ENCODE measurements at regions not wholly inside any gene's neighbourhood (a gene's known extent, or its start where the extent isn't known, plus 50 kb on each side); places are given as distances from the start of the nearest gene placed in this dataset.
"Not testable (repeated sequence)": the region's sequence is repeated elsewhere in the genome, so short reads cannot be mapped to it uniquely, and the experiment has no call there.

- no peak for DNase-seq
Measured at GRCh38 chr12:47610686-47611252, 95.1 kb downstream of the RPAP3 start.

GRCh38 chr12:47609806-47610205 lies 96.0 kb downstream of the RPAP3 start:
- DNase-seq, result no peak

DNA sequence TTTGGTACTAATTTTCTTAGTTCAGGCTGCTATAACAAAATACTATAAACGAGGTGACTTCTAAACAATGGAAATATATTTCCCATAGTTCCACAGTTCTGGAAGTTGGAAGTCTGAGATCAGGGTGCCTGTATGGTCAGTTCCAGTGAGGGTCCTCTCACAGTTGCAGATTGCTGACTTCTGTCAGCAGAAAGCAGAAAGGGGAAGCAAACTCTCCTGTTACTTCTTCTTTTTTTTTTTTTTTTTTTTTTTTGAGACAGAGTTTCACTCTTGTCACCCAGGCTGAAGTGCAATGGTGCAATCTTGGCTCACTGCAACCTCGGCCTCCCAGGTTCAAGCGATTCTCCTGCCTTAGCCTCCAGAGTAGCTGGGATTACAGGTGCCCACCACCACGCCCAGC lies 97.2 kb downstream of the RPAP3 start:
- not testable (repeated sequence) for DNase-seq

GRCh38 chr12:47604221-47604873 lies 101.5 kb downstream of the RPAP3 start:
- no peak for DNase-seq

GRCh38 chr12:47602949-47603558 lies 102.8 kb downstream of the RPAP3 start:
- no peak for DNase-seq

GRCh38 chr12:47602325-47602724 lies 103.5 kb downstream of the RPAP3 start:
- no peak for DNase-seq

DNA sequence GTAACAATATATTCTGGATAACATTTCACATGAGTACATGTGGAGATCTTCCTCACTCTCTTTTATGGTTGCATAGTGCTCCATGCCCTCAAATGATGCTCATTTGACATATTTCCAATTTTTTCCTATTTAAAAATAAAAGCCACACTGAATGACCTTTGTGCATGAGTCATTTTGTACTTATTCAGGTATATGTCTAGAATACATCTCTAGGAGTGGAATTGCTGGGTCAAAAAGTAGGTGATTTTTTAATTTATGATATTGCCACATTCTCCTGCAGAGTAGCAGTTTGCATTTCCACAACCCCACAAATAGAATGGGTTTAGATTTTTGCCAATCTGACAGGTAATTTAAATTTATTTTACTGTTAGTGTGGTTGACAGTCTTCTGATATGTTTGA lies 104.8 kb downstream of the RPAP3 start:
- DNase-seq, result no peak

GRCh38 chr12:47591795-47592194 lies 114.0 kb downstream of the RPAP3 start:
- peak in 4 of 14 donors; percentile 6 to 16 (median 7) for DNase-seq

DNA sequence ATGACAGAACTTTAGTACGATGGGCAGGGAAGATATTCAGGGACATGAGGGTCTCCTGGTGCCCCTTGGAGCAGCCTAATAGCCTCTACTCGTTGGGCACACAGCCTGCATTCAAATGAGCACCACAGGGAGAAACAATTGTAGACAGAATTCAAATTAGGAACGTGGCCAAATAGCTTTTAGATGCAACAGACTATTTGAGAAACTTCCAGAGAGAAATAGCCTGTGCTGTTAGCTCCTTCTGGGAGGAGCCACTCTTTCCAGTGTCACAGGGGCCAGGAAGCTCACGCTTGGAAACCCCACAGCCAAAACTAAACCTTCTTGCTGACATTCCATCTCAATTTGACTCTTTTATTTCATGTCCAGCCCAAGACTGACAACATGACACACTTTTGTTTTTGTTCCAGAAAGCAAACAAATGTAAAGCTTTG lies 114.5 kb downstream of the RPAP3 start:
- DNase-seq, result no peak

DNA sequence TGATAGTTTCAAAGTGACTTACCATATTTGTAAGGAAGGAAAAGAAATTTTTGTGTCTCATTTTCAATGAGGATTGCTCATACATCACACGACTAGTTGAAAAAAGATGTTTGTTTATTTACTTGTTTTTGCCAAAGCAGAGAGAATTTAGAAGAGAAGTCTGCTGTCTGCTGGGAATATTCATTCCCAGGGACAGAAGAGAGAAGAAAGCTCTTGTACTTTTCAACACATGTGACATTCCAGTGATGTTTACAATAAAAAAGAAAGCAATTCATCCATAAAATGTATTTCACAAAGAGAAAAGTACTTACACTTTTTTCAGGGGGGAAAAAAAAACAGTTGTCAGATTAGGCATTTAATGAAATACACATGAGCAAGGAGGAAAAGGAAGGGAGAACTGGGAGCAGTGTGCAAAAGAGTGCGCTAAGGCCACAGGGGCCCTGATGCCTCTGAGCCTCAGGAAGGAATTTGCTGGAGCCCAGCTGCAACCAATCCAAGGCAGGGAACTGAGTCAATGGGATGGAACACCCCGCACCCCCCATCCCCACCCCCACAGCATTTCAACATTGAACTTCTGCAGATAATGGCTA lies 115.0 kb downstream of the RPAP3 start:
- DNase-seq, result peak in 1 of 14 donors; percentile 1

- DNase-seq, result no peak
Measured at GRCh38 chr12:47586952-47587669, 118.7 kb downstream of the RPAP3 start.

DNA sequence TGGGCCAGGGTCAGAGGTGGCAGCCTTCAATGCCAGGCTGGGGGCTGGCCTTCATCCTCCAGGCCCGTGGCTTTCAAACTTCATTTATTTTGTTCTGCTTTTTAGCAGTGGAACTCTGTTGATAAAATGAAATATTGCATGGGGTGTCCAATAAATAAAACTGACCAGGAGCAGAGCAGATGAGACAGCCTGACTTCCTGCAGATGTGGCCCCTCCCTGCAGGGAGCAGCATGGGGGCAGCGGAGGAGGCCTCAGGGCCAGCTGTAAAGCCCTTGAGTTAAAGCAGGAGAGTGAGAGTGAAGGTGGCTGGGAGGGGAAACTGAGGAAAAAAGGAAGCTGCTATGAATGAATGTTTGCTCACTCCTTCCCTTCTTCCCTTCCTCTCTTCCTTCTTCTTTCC lies 120.3 kb downstream of the RPAP3 start:
- no peak for DNase-seq

GRCh38 chr12:47578836-47579235 lies 127.0 kb downstream of the RPAP3 start:
- DNase-seq, result no peak

- peak in 1 of 14 donors; percentile 1 for DNase-seq
Measured at GRCh38 chr12:47577206-47577989, 128.4 kb downstream of the RPAP3 start.

- DNase-seq, result peak in 1 of 14 donors; percentile 1
Measured at GRCh38 chr12:47576289-47576945, 129.4 kb downstream of the RPAP3 start.

GRCh38 chr12:47574252-47575021 lies 131.4 kb downstream of the RPAP3 start:
- no peak for DNase-seq

DNA sequence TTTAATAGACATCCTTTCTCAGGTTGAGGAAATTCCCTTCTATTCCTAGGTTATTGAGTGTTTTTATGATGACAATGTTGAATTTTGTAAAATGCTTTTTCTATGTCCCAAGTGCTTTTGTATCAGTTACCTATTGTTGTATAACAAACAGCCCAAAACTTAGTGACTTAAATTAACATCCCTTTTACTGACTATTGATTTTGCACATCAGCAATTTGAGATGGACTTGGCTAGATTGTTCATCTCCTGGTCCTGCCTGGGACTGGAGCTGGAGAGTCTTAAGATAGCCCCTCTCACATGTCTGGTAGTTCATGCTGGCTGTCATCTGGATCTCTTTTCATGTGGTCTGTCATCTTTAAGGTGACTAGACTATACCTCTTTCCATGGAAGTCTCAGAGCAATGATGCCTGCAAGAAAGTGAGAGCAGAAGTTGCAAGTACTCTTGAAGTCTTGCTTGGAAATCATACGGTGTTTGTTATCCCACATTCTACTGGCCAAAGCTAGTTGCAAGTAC lies 132.6 kb downstream of the RPAP3 start:
- DNase-seq, result no peak

- no peak for DNase-seq
Measured at GRCh38 chr12:47570151-47570550, 135.7 kb downstream of the RPAP3 start.

GRCh38 chr12:47562201-47562600 lies 143.6 kb downstream of the RPAP3 start:
- DNase-seq, result no peak

DNA sequence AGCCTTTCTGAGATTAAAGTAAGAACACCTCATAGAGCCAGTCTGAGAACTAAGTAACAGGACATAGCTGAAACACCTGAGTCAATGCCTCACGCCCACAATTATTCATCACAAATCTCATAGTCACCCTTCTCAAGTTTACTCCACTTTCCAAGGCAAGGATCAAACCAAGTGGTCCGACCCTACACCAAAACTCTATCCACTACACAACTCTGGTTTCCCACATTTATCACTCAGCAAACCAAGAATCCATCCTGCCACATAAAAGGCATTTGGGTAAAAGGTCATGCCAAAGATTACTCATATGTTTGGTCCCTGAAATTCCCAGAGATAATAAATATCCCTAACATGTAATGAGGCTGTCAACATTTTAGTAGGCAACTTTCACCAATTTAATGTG lies 144.1 kb downstream of the RPAP3 start:
- no peak for DNase-seq

GRCh38 chr12:47560415-47560814 lies 145.4 kb downstream of the RPAP3 start:
- DNase-seq, result no peak
